ENCODE measurements at regions not wholly inside any gene's neighbourhood (a gene's known extent, or its start where the extent isn't known, plus 50 kb on each side); places are given as distances from the start of the nearest gene placed in this dataset.
"Not testable (repeated sequence)": the region's sequence is repeated elsewhere in the genome, so short reads cannot be mapped to it uniquely, and the experiment has no call there.

DNA sequence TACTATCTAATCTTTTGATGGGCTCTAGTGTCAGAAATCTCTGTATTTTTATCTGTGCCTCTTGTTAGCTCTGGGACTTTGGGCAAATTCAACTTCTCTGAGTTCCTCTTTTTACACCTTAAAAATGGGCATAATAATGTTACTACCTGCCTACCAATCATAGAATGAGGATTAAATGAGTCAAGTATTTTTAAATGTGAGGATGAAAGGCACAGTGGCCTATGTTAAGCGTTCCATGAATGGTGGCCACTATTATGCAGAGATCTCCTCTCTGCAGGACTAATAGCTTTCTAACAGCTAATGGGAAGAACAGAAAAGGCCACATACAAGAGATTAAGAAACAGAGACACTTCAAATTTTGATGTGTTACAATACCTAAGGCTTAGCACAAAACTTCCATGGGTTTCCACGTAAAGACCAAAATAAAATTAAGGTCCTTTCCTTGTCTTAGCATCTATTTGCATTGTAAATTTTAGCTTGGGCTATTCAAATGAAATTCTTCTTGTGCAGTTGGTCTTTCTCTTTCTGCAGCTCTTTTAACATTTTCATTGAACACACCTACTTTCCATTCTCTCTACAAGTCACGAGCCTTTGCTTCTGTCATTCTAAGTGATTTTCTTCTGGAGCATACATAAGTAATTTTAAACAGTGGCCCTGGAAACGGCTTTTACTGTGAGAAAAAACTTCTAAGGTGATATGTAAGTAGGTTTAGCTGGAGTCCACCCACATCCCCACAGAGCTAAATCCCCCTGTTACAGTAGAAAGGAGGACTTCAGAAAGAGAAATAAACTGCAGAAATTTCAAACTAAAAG lies 117.9 kb upstream of the MED14 start:
- DNase-seq (ENCODE audit: low spot score): no peak

- DNase-seq (ENCODE audit: low spot score): no peak
These were observed 118.4 kb upstream of the MED14 start for GRCh38 chrX:40853816-40854123.

DNA sequence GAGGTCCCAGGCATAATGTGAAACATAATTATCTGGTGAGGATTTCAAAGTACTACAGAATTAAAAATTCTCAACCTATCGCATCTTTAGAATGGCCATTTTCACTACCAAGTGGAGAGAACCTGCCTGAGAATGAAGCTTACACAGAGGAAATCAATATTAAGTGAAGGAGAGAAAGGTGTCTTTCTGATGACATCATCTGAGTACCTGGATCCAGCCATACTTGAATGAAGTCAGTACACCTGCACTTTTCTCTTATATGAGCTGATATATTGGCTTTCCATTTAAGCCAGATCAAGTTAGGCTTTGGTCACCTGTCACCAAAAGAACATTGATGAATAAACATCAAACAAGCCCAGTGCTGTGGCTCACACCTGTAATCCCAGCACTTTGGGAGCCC lies 118.9 kb upstream of the MED14 start:
- DNase-seq (ENCODE audit: low spot score): no peak

- no peak for DNase-seq (ENCODE audit: low spot score)
These were observed 120.1 kb upstream of the MED14 start for GRCh38 chrX:40855411-40855810.

- DNase-seq (ENCODE audit: low spot score): no peak
These were observed 120.7 kb upstream of the MED14 start for GRCh38 chrX:40855932-40856515.

GRCh38 chrX:40861952-40862554 lies 126.7 kb upstream of the MED14 start:
- DNase-seq (ENCODE audit: low spot score): not testable (repeated sequence)

DNA sequence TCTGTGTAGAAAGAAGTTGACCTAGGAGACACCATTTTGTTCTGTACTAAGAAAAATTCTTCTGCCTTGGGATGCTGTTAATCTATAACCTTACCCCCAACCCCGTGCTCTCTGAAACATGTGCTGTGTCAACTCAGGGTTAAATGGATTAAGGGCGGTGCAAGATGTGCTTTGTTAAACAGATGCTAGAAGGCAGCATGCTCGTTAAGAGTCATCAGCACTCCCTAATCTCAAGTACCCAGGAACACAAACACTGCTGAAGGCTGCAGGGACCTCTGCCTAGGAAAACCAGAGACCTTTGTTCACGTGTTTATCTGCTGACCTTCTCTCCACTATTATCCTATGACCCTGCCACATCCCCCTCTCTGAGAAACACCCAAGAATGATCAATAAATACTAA lies 127.9 kb upstream of the MED14 start:
- DNase-seq (ENCODE audit: low spot score): not testable (repeated sequence)

GRCh38 chrX:40863671-40864070 lies 128.3 kb upstream of the MED14 start:
- no peak for DNase-seq (ENCODE audit: low spot score)

DNA sequence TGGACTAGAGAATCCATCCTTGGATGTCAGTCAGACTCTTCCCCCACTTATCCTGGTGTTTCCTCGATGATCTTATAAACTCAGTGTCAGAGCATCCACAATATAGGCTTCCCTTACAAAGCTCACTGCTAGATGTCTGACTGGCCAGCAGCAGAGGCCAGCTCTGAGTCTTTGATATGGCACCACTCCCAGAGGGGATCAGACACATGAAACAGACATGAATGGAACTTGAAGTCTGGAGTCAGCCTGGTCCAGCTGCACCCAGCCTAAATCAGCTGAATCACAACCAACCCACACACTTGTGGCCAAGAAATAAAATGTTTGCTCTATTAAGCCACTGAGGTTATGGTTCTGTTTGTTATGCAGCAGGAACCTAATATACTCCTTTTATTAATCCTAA lies 129.6 kb upstream of the MED14 start:
- DNase-seq (ENCODE audit: low spot score): peak; percentile 38

GRCh38 chrX:40866893-40867292 lies 131.6 kb upstream of the MED14 start:
- no peak for DNase-seq (ENCODE audit: low spot score)

GRCh38 chrX:40867352-40867751 lies 132.0 kb upstream of the MED14 start:
- no peak for DNase-seq (ENCODE audit: low spot score)

- DNase-seq (ENCODE audit: low spot score): no peak
These were observed 133.5 kb upstream of the MED14 start for GRCh38 chrX:40868868-40869267.

DNA sequence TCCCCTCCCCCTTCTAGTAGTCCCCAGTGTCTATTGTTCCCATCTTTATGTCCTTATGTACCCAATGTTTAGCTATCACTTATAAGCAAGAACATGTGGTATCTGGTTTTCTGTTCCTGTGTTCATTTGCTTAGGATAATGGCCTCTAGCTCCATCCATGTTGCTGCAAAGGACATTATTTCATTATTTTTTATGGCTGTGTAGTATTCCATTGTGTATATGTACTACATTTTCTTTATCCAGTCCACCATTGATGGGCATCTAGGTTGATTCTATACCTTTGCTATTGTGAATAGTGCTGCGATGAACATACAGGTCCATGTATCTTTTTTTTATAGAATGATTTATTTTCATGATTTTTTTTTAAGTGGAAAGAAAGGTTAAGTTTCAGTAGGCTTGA lies 135.6 kb upstream of the MED14 start:
- DNase-seq (ENCODE audit: low spot score): not testable (repeated sequence)

- DNase-seq (ENCODE audit: low spot score): no peak
These were observed 136.2 kb upstream of the MED14 start for GRCh38 chrX:40871385-40872082.

GRCh38 chrX:40872351-40872750 lies 137.0 kb upstream of the MED14 start:
- no peak for DNase-seq (ENCODE audit: low spot score)

DNA sequence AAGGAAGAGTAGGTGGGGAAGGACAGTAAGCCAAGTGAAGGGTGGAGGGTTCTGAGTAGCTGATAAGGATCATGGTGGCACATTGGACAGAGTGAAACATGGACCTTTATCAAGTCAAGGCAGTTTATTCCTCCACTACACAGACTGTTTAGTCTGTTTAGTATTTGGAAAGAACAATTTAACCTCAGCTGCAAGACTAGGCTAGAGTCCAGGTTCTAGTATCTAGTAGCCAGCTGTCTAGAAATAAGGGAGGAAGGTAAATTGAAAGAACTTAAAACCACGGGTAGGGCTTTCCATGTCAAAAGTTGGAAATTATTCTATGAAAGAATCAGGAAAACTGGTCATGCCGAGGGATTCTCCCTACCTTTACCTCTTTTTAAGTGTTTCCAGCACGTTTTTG lies 140.1 kb upstream of the MED14 start:
- no peak for DNase-seq (ENCODE audit: low spot score)

- peak; percentile 11 for DNase-seq (ENCODE audit: low spot score)
These were observed 142.5 kb upstream of the MED14 start for GRCh38 chrX:40877887-40878286.

DNA sequence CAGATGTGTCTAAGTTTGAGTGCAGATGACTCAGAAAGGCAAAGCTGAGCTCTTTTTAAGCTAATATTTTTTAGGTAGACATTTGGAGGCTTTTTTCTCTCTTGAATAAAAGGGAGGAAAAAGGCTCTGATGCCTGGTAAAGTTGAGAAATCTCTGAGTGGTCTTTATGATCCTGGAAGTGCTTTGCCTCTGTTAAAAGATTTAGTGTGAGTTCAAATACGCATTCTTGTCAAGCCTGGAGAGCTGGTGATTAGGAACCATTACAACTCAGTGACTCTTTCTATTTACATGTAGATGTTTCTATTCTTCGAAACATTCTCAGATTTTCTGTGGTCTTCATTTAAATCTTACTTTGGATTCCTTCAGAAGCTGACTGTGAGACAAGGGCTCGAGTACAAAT lies 143.4 kb upstream of the MED14 start:
- DNase-seq (ENCODE audit: low spot score): no peak

- DNase-seq (ENCODE audit: low spot score): not testable (repeated sequence)
These were observed 143.8 kb upstream of the MED14 start for GRCh38 chrX:40879172-40879571.

DNA sequence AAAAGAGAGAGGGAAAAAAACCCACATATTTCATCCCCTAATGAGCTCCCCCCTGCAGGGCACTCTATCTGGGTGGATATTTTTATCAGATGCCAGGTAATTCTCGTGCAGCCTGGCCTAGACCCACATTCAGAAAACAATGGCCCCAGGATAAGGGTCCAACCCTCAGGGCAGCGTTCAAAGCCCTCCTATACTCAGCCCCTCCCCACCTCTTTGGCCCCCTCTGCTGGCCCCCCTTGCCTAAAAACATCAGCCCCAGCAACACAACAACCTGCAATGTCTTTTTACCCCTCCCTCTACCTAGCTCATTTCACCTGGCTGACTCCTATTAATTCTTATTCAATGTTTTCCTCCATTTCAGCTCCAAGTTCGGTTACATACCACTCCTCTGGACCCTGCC lies 145.4 kb upstream of the MED14 start:
- no peak for DNase-seq (ENCODE audit: low spot score)

GRCh38 chrX:40883021-40883619 lies 147.8 kb upstream of the MED14 start:
- no peak for DNase-seq (ENCODE audit: low spot score)

DNA sequence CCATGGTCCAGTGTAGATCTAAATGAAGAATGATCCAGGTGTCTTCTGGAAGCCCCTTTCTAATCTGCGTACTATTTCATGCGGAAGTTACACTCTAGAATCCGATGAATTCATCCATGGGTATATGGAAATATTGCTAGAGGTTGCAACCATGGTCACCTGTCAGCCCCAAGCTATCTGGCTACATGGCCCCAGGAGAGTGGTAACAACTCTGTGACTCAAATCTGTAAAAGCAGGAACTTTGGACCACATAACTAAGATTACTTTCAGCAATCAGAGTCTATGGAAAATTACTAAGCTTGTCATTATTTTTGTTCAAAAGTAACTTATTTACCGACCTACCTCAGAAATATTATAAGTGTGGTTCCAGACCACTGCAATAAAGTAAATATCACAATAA lies 150.6 kb upstream of the MED14 start:
- DNase-seq (ENCODE audit: low spot score): no peak
